HepG2 (cell line): ENCODE measurements at regions not wholly inside any gene's neighbourhood (a gene's known extent, or its start where the extent isn't known, plus 50 kb on each side); places are given as distances from the start of the nearest gene placed in this dataset.

ENCODE experiments used
- JUN ChIP-seq: sonication (generic); formaldehyde crosslinking; IDR thresholded peaks from 2 replicates; pipeline ENCODE4 v1.4.0; 2020; ENCODE audit warnings: mild to moderate bottlenecking, missing genetic modification reagents
- KLF13 ChIP-seq: sonication (generic); formaldehyde crosslinking; IDR thresholded peaks from 2 replicates; pipeline ENCODE4 v1.4.0; 2020; ENCODE audit warnings: mild to moderate bottlenecking, missing genetic modification reagents
- KLF15 ChIP-seq: sonication (generic); formaldehyde crosslinking; IDR thresholded peaks from 2 replicates; pipeline ENCODE4 v1.8.1; 2023; ENCODE audit warnings: borderline replicate concordance, mild to moderate bottlenecking, inconsistent platforms, missing genetic modification reagents, mixed read lengths
- NFIB ChIP-seq: sonication (generic); formaldehyde crosslinking; IDR thresholded peaks from 2 replicates; pipeline ENCODE4 v1.9.0; 2021; ENCODE audit warnings: missing genetic modification reagents, mild to moderate bottlenecking, borderline replicate concordance
- NR2C2 ChIP-seq: sonication (generic); formaldehyde crosslinking; IDR thresholded peaks from 2 replicates; pipeline ENCODE4 v1.4.0; 2020; ENCODE audit warnings: missing genetic modification reagents, mild to moderate bottlenecking, moderate library complexity, borderline replicate concordance
- RBM39 ChIP-seq: fragments of 200-400 bp; formaldehyde crosslinking; IDR thresholded peaks from one replicate; pipeline ENCODE4 v1.6.1; 2018; ENCODE audit warnings: antibody characterized with exemption, mild to moderate bottlenecking, low read depth, low read length; ENCODE audit not compliant: poor library complexity, severe bottlenecking
- RELA ChIP-seq: sonication (generic); formaldehyde crosslinking; IDR thresholded peaks from 2 replicates; pipeline ENCODE4 v1.4.0; 2020; ENCODE audit warnings: missing genetic modification reagents
- REXO4 ChIP-seq: sonication (generic); formaldehyde crosslinking; IDR thresholded peaks from 2 replicates; pipeline ENCODE4 v1.8.0; 2022; ENCODE audit warnings: missing genetic modification reagents, mild to moderate bottlenecking, borderline replicate concordance
- RXRA ChIP-seq: sonication (generic); formaldehyde crosslinking; IDR thresholded peaks from 2 replicates; pipeline ENCODE4 v1.5.1; 2020; ENCODE audit warnings: missing genetic modification reagents
- SP1 ChIP-seq, 2 experiments: fragments of 450-650 bp in 1 of 2; sonication (generic) in 1 of 2; formaldehyde crosslinking in 1 of 2; IDR thresholded peaks; 2 replicates each; pipeline versions ENCODE4 v1.4.0 to v1.6.1; 2016 to 2020; ENCODE audit warnings: missing genetic modification reagents in 1 of 2
- SRY ChIP-seq: sonication (generic); formaldehyde crosslinking; IDR thresholded peaks from 2 replicates; pipeline ENCODE4 v1.8.0; 2022; ENCODE audit warnings: mild to moderate bottlenecking, missing genetic modification reagents
- SYNCRIP ChIP-seq: fragments of 200-400 bp; formaldehyde crosslinking; IDR thresholded peaks from 2 replicates; pipeline ENCODE4 v1.6.1; 2018; ENCODE audit warnings: mild to moderate bottlenecking, low read depth, low read length; ENCODE audit not compliant: insufficient read depth
- TBP ChIP-seq: sonication (generic); formaldehyde crosslinking; IDR thresholded peaks from 2 replicates; pipeline ENCODE4 v1.5.0; 2020; ENCODE audit warnings: missing genetic modification reagents
- TEAD3 ChIP-seq: optimal IDR thresholded peaks from 2 replicates; pipeline ENCODE3; 2016; ENCODE audit warnings: borderline replicate concordance
- ZNF121 ChIP-seq: sonication (generic); formaldehyde crosslinking; IDR thresholded peaks from 2 replicates; pipeline ENCODE4 v1.5.0; 2020; ENCODE audit warnings: mild to moderate bottlenecking, missing genetic modification reagents
- ZNF138 ChIP-seq: sonication (generic); formaldehyde crosslinking; IDR thresholded peaks from 2 replicates; pipeline ENCODE4 v1.5.0; 2020; ENCODE audit warnings: mild to moderate bottlenecking, low read depth, missing genetic modification reagents
- ZNF326 ChIP-seq: sonication (generic); formaldehyde crosslinking; IDR thresholded peaks from 2 replicates; pipeline ENCODE4 v1.4.0; 2020; ENCODE audit warnings: missing genetic modification reagents, borderline replicate concordance
- ZNF329 ChIP-seq: sonication (generic); formaldehyde crosslinking; IDR thresholded peaks from 2 replicates; pipeline ENCODE4 v1.9.0; 2021; ENCODE audit warnings: low read depth, mild to moderate bottlenecking, missing genetic modification reagents
- ZNF746 ChIP-seq: sonication (generic); formaldehyde crosslinking; IDR thresholded peaks from 2 replicates; pipeline ENCODE4 v1.8.0; 2022; ENCODE audit warnings: mild to moderate bottlenecking, missing genetic modification reagents
- ZSCAN29 ChIP-seq: sonication (generic); formaldehyde crosslinking; conservative IDR thresholded peaks from 2 replicates; pipeline ENCODE4 v1.4.0; 2020; ENCODE audit warnings: mild to moderate bottlenecking, missing genetic modification reagents
- TF ChIP-seq, protein P1 (sequence below): sonication (generic); formaldehyde crosslinking; IDR thresholded peaks from 2 replicates; pipeline ENCODE4 v1.4.0; 2020; ENCODE audit warnings: missing genetic modification reagents
- TF ChIP-seq, protein P2 (sequence below): sonication (generic); formaldehyde crosslinking; IDR thresholded peaks from 2 replicates; pipeline ENCODE4 v1.9.0; 2021; ENCODE audit warnings: missing genetic modification reagents, borderline replicate concordance
- TF ChIP-seq, protein P3 (sequence below): sonication (generic); formaldehyde crosslinking; IDR thresholded peaks from 2 replicates; pipeline ENCODE4 v1.4.0; 2020; ENCODE audit warnings: mild to moderate bottlenecking, missing genetic modification reagents
- TF ChIP-seq, protein P4 (sequence below): sonication (generic); formaldehyde crosslinking; IDR thresholded peaks from 2 replicates; pipeline ENCODE4 v1.4.0; 2020; ENCODE audit warnings: missing genetic modification reagents

DNA sequence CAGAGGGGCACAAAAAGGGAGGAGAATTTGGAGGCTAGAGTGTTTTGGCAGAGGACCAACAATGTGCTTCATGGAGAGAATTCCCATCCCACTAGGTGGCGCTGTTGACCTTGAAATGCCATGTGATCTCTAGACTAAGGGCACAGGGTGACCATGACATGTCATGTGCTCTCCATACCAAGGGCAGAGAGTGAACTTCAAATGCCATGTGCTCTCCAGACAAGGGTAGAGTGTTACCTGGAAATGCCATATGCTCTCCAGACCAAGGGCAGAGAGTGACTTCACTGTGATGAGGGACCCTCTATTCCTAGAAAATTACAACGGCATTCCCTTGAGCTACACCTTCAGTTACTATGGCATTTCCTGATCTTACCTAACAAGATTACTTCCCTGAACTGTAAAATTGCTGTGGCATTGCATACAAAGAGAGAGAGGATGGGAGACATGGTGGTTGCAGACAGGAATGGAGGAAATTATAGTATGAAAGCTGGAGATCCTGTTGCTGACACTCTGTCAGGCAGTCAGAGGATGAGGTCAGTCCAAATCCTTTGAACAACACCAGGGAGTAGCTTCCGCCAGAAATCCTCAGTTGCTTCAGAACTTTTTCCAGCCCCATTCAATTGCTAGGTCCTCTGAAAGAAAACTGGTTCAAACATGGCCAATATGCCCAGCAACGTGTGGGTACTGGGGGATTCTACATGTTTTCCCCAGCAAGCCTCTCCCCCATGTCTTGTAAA, 60.9 kb upstream of the ACSM6 start (continued):
- TF ChIP-seq REXO4 (CRISPR knock-in tag) (no peak), JUN (no peak), SRY (CRISPR knock-in tag) (no peak), ZNF329 (CRISPR knock-in tag) (0 out of 2 replicates have a peak, but pooled peaks have one; percentile 39), SYNCRIP (no peak), TBP (CRISPR knock-in tag) (no peak), ZSCAN29 (CRISPR knock-in tag) (no peak), RELA (0 out of 2 replicates have a peak, but pooled peaks have one; percentile 46), KLF13 (CRISPR knock-in tag) (no peak), ZNF746 (CRISPR knock-in tag) (no peak), NR2C2 (CRISPR knock-in tag) (peak; percentile 32; the same call in 1 of the 2 replicates), ZNF121 (CRISPR knock-in tag) (no peak), NFIB (no peak), RXRA (peak; percentile 51; the same call in 1 of the 2 replicates), ZNF138 (CRISPR knock-in tag) (no peak), KLF15 (CRISPR knock-in tag) (no peak), SP1 (IDR thresholded peaks at IDR 0.05) (no peak), SP1 (CRISPR knock-in tag; IDR thresholded peaks at IDR 0.05) (no peak), RBM39 (no peak), ZNF326 (CRISPR knock-in tag) (no peak), TEAD3 (CRISPR knock-in tag) (peak; percentile 90)
- TF ChIP-seq, protein P1, sequence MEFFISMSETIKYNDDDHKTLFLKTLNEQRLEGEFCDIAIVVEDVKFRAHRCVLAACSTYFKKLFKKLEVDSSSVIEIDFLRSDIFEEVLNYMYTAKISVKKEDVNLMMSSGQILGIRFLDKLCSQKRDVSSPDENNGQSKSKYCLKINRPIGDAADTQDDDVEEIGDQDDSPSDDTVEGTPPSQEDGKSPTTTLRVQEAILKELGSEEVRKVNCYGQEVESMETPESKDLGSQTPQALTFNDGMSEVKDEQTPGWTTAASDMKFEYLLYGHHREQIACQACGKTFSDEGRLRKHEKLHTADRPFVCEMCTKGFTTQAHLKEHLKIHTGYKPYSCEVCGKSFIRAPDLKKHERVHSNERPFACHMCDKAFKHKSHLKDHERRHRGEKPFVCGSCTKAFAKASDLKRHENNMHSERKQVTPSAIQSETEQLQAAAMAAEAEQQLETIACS (CRISPR knock-in tag) = no peak
- TF ChIP-seq, protein P2, sequence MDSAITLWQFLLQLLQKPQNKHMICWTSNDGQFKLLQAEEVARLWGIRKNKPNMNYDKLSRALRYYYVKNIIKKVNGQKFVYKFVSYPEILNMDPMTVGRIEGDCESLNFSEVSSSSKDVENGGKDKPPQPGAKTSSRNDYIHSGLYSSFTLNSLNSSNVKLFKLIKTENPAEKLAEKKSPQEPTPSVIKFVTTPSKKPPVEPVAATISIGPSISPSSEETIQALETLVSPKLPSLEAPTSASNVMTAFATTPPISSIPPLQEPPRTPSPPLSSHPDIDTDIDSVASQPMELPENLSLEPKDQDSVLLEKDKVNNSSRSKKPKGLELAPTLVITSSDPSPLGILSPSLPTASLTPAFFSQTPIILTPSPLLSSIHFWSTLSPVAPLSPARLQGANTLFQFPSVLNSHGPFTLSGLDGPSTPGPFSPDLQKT (CRISPR knock-in tag) = no peak
- TF ChIP-seq, protein P3, sequence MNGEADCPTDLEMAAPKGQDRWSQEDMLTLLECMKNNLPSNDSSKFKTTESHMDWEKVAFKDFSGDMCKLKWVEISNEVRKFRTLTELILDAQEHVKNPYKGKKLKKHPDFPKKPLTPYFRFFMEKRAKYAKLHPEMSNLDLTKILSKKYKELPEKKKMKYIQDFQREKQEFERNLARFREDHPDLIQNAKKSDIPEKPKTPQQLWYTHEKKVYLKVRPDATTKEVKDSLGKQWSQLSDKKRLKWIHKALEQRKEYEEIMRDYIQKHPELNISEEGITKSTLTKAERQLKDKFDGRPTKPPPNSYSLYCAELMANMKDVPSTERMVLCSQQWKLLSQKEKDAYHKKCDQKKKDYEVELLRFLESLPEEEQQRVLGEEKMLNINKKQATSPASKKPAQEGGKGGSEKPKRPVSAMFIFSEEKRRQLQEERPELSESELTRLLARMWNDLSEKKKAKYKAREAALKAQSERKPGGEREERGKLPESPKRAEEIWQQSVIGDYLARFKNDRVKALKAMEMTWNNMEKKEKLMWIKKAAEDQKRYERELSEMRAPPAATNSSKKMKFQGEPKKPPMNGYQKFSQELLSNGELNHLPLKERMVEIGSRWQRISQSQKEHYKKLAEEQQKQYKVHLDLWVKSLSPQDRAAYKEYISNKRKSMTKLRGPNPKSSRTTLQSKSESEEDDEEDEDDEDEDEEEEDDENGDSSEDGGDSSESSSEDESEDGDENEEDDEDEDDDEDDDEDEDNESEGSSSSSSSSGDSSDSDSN (CRISPR knock-in tag) = no peak
- TF ChIP-seq, protein P4, sequence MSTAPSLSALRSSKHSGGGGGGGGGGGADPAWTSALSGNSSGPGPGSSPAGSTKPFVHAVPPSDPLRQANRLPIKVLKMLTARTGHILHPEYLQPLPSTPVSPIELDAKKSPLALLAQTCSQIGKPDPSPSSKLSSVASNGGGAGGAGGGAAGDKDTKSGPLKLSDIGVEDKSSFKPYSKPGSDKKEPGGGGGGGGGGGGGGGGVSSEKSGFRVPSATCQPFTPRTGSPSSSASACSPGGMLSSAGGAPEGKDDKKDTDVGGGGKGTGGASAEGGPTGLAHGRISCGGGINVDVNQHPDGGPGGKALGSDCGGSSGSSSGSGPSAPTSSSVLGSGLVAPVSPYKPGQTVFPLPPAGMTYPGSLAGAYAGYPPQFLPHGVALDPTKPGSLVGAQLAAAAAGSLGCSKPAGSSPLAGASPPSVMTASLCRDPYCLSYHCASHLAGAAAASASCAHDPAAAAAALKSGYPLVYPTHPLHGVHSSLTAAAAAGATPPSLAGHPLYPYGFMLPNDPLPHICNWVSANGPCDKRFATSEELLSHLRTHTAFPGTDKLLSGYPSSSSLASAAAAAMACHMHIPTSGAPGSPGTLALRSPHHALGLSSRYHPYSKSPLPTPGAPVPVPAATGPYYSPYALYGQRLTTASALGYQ (CRISPR knock-in tag) = no peak
